Esophagus squamous epithelium (tissue), 5 donors: ENCODE measurements at regions not wholly inside any gene's neighbourhood (a gene's known extent, or its start where the extent isn't known, plus 50 kb on each side); places are given as distances from the start of the nearest gene placed in this dataset.

Experiments
- DNase-seq: peaks from one replicate; lab custom pipeline; 2025; lab: John Stamatoyannopoulos, UW
- H3K27ac ChIP-seq, 4 donors: fragments of 200-600 bp; sonication (generic); one replicate each; pipeline ENCODE4 v1.5.1; 2016 to 2019; ENCODE audit warnings: mild to moderate bottlenecking in 1 of 4
- H3K27me3 ChIP-seq, 4 donors: fragments of 200-600 bp; sonication (generic); 1 replicate in 3 of 4; 2 replicates in 1 of 4; pipeline versions ENCODE4 v1.5.1 to v1.6.0; 2017 to 2021; ENCODE audit warnings: antibody characterized with exemption in 1 of 4
- H3K36me3 ChIP-seq, 3 donors: fragments of 200-600 bp; sonication (generic); one replicate each; pipeline ENCODE4 v1.5.1; 2016 to 2019
- H3K4me1 ChIP-seq, 3 donors: fragments of 200-600 bp; sonication (generic); one replicate each; pipeline ENCODE4 v1.5.1; 2017 to 2019
- H3K4me3 ChIP-seq, 4 donors: fragments of 200-600 bp; sonication (generic); 1 replicate in 3 of 4; 2 replicates in 1 of 4; pipeline ENCODE4 v1.5.1; 2016 to 2019; ENCODE audit warnings: mild to moderate bottlenecking in 2 of 4, moderate library complexity in 1 of 4
- H3K9me3 ChIP-seq, 3 donors: fragments of 200-600 bp; sonication (generic); one replicate each; pipeline ENCODE4 v1.5.1; 2016 to 2019
- POLR2A ChIP-seq, 4 donors: fragments of 450-650 bp; IDR thresholded peaks; one replicate each; pipeline ENCODE4 v1.6.1; 2017; ENCODE audit warnings: antibody characterized with exemption in 4 of 4, mild to moderate bottlenecking in 4 of 4, moderate library complexity in 3 of 4
- WGBS, 2 donors: methylation state at CpG; one replicate each; pipeline ENCODE4 v1.1.5; 2018; 5-methylcytosine and 5-hydroxymethylcytosine counted together
- intact Hi-C: fragments of 100-400 bp; cut with DNase I; formaldehyde crosslinking; loops from one replicate; pipeline ENCODE4 v1.15.0; 2022
- TF ChIP-seq, protein P1 (sequence below), 6 experiments: fragments of 450-650 bp in 4 of 6; fragments of 200-600 bp in 2 of 6; sonication (generic) in 2 of 6; IDR thresholded peaks; one replicate each; pipeline ENCODE4 v1.5.1; 2016 to 2019; ENCODE audit warnings: antibody characterized with exemption in 6 of 6, mild to moderate bottlenecking in 4 of 6, moderate library complexity in 4 of 6
- donor health status: DM: yes; HTN: yes; CAD: no.

GRCh38 chr18:25805939-25806338, 284.5 kb downstream of the SS18 start:
- Histone ChIP-seq H3K36me3 (no peaks in the 10 kb centered on the region), H3K9me3 (no peaks in the 10 kb centered on the region), H3K4me3 (no peak overlapping the region), H3K4me1 (no peaks in the 10 kb centered on the region), H3K27ac (no peak overlapping the region), H3K27me3 (no peaks in the 10 kb centered on the region)
- no peak for DNase-seq
- TF ChIP-seq POLR2A (IDR thresholded peaks at IDR 0.05), result no peak
- TF ChIP-seq, protein P1, sequence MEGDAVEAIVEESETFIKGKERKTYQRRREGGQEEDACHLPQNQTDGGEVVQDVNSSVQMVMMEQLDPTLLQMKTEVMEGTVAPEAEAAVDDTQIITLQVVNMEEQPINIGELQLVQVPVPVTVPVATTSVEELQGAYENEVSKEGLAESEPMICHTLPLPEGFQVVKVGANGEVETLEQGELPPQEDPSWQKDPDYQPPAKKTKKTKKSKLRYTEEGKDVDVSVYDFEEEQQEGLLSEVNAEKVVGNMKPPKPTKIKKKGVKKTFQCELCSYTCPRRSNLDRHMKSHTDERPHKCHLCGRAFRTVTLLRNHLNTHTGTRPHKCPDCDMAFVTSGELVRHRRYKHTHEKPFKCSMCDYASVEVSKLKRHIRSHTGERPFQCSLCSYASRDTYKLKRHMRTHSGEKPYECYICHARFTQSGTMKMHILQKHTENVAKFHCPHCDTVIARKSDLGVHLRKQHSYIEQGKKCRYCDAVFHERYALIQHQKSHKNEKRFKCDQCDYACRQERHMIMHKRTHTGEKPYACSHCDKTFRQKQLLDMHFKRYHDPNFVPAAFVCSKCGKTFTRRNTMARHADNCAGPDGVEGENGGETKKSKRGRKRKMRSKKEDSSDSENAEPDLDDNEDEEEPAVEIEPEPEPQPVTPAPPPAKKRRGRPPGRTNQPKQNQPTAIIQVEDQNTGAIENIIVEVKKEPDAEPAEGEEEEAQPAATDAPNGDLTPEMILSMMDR (IDR thresholded peaks at IDR 0.05), result no peak
- WGBS, 2 donors, result 72 to 77% methylated on average over 4 of the region's 4 CpGs
- intact Hi-C loops, result no loop called here

GRCh38 chr18:25805323-25805722, 285.1 kb downstream of the SS18 start:
- H3K27ac ChIP-seq, result peak overlapping the region in 1 of 4 donors; percentile 12
- intact Hi-C loops, result no loop called here
- no peak overlapping the region for H3K4me3 ChIP-seq
- no peaks in the 10 kb centered on the region for H3K27me3 ChIP-seq
- no peak for DNase-seq
- H3K36me3 ChIP-seq, result no peaks in the 10 kb centered on the region
- H3K9me3 ChIP-seq, result no peaks in the 10 kb centered on the region
- no peaks in the 10 kb centered on the region for H3K4me1 ChIP-seq
- WGBS, 2 donors, result 28 to 42% methylated on average over 4 to 5 of the region's 5 CpGs
- TF ChIP-seq, protein P1 (IDR thresholded peaks at IDR 0.05), result no peak
- TF ChIP-seq POLR2A (IDR thresholded peaks at IDR 0.05), result no peak

- intact Hi-C loops, result no loop called here
- H3K27me3 ChIP-seq, result no peaks in the 10 kb centered on the region
- no peak for DNase-seq
- no peaks in the 10 kb centered on the region for H3K36me3 ChIP-seq
- no peaks in the 10 kb centered on the region for H3K4me1 ChIP-seq
- H3K9me3 ChIP-seq, result no peaks in the 10 kb centered on the region
- no peak overlapping the region for H3K4me3 ChIP-seq
- H3K27ac ChIP-seq, result no peak overlapping the region
- WGBS, 2 donors, result 85 to 92% methylated on average over 3 of the region's 3 CpGs
- TF ChIP-seq, protein P1 (IDR thresholded peaks at IDR 0.05), result no peak
- no peak for TF ChIP-seq POLR2A (IDR thresholded peaks at IDR 0.05)
These were observed 291.2 kb downstream of the SS18 start for GRCh38 chr18:25799231-25799630.

GRCh38 chr18:25798046-25798445, 292.4 kb downstream of the SS18 start:
- intact Hi-C loops, result no loop called here
- Histone ChIP-seq H3K9me3 (no peaks in the 10 kb centered on the region), H3K4me3 (no peak overlapping the region), H3K36me3 (no peaks in the 10 kb centered on the region), H3K4me1 (no peaks in the 10 kb centered on the region), H3K27me3 (no peaks in the 10 kb centered on the region), H3K27ac (no peak overlapping the region)
- WGBS, 2 donors, result 84 to 92% methylated on average over 4 of the region's 4 CpGs
- no peak for DNase-seq
- no peak for TF ChIP-seq POLR2A (IDR thresholded peaks at IDR 0.05)
- TF ChIP-seq, protein P1 (IDR thresholded peaks at IDR 0.05), result no peak

- H3K4me3 ChIP-seq, result no peak overlapping the region
- no peaks in the 10 kb centered on the region for H3K4me1 ChIP-seq
- TF ChIP-seq, protein P1 (IDR thresholded peaks at IDR 0.05), result no peak
- TF ChIP-seq POLR2A (IDR thresholded peaks at IDR 0.05), result no peak
- no peak overlapping the region for H3K27ac ChIP-seq
- no peaks in the 10 kb centered on the region for H3K9me3 ChIP-seq
- DNase-seq, result no peak
- 53 to 54% methylated on average over 4 to 10 of the region's 10 CpGs for WGBS, 2 donors
- intact Hi-C loops, result no loop called here
- no peaks in the 10 kb centered on the region for H3K36me3 ChIP-seq
- no peaks in the 10 kb centered on the region for H3K27me3 ChIP-seq
These were observed 295.2 kb downstream of the SS18 start for GRCh38 chr18:25795213-25795612.
